HCT116 (cell line): ENCODE measurements at regions not wholly inside any gene's neighbourhood (a gene's known extent, or its start where the extent isn't known, plus 50 kb on each side); places are given as distances from the start of the nearest gene placed in this dataset.

Source experiments
- CEBPB ChIP-seq: IDR thresholded peaks from 2 replicates; pipeline ENCODE4 v1.6.1; 2012; ENCODE audit warnings: low read depth
- CTCF ChIP-seq, 3 experiments: fragments of 200-600 bp in 1 of 3; sonication (generic) in 1 of 3; IDR thresholded peaks in 2 of 3; conservative IDR thresholded peaks in 1 of 3; 2 replicates each; pipeline ENCODE4 v1.5.1; 2012 to 2017; ENCODE audit warnings: low read depth in 2 of 3, low read length in 2 of 3, antibody characterized with exemption in 1 of 3, borderline replicate concordance in 1 of 3, control low read depth in 1 of 3, mild to moderate bottlenecking in 1 of 3, mixed read lengths in 1 of 3, mixed run types in 1 of 3, moderate library complexity in 1 of 3; ENCODE audit not compliant: insufficient read depth in 1 of 3
- JUND ChIP-seq: IDR thresholded peaks from 2 replicates; pipeline ENCODE4 v1.6.1; 2012
- RAD21 ChIP-seq: IDR thresholded peaks from 2 replicates; pipeline ENCODE4 v1.6.1; 2012; ENCODE audit warnings: low read depth, mild to moderate bottlenecking
- REST ChIP-seq: IDR thresholded peaks from 2 replicates; pipeline ENCODE4 v1.6.1; 2012; ENCODE audit warnings: low read depth
- YY1 ChIP-seq: IDR thresholded peaks from 2 replicates; pipeline ENCODE4 v1.6.1; 2011; ENCODE audit warnings: low read length, low read depth, moderate library complexity, mild to moderate bottlenecking; ENCODE audit not compliant: insufficient replicate concordance; ENCODE audit errors: extremely low read depth

- TF ChIP-seq JUND (no peak), CTCF (IDR thresholded peaks at IDR 0.05 in 2 of 3, conservative IDR thresholded peaks at IDR 0.05 in 1 of 3; ENCODE audit: borderline replicate concordance in 1 of 3, insufficient read depth in 1 of 3, low read depth in 2 of 3, low read length in 2 of 3) (no peak), CEBPB (no peak), RAD21 (no peak), YY1 (no peak), REST (no peak)
These were observed 51.6 kb upstream of the PMCH start for GRCh38 chr12:102249079-102249841.
